ENCODE measurements at regions not wholly inside any gene's neighbourhood (a gene's known extent, or its start where the extent isn't known, plus 50 kb on each side); places are given as distances from the start of the nearest gene placed in this dataset.

- Histone ChIP-seq H3K9ac (ENCODE audit: low read length) (no peak overlapping the region), H3F3A (ENCODE audit: low read length, unreplicated experiment) (no peaks in the 10 kb centered on the region), H3K9me2 (replicated peaks; ENCODE audit: low read length) (no peaks in the 10 kb centered on the region), H3K79me2 (ENCODE audit: low read length) (no peaks in the 10 kb centered on the region), H3K27me3 (ENCODE audit: low read length) (no peaks in the 10 kb centered on the region), H2AFZ (ENCODE audit: low read length) (no peak overlapping the region), H3K4me3 (ENCODE audit: low read length) (no peak overlapping the region), H3K4me1 (ENCODE audit: insufficient read depth, low read length) (no peaks in the 10 kb centered on the region), H3K36me3 (ENCODE audit: low read depth, low read length) (no peaks in the 10 kb centered on the region), H3K4me2 (ENCODE audit: low read length) (no peak overlapping the region), H4K20me1 (ENCODE audit: low read length) (no peaks in the 10 kb centered on the region), H3K27ac (ENCODE audit: low read length) (no peak overlapping the region), H3K9me3 (ENCODE audit: low read length) (no peaks in the 10 kb centered on the region)
- ChIA-PET CTCF (no interaction called here), POLR2A (ENCODE audit: unreplicated experiment) (no interaction called here)
- no peak for TF ChIP-seq EZH2phosphoT487 (IDR thresholded peaks at IDR 0.05; ENCODE audit: borderline replicate concordance, low read length)
- no peak for TF ChIP-seq CTCF (conservative IDR thresholded peaks at IDR 0.05; ENCODE audit: low read depth, low read length)
- TF ChIP-seq EZH2 (IDR thresholded peaks at IDR 0.05; ENCODE audit: low read length, unreplicated experiment) = no peak
- intact Hi-C loops (cut with micrococcal nuclease) = no loop called here
- no TSS peak for BruUV-seq (replicated peaks)
- DNase-seq (no peak), ATAC-seq (no peak)
Observed at GRCh38 chr18:46311491-46311890, 207.3 kb downstream of the HAUS1 start.

- H3K4me1 ChIP-seq (ENCODE audit: insufficient read depth, low read length) = no peaks in the 10 kb centered on the region
- CTCF ChIA-PET = no interaction called here
- no peaks in the 10 kb centered on the region for H3K27me3 ChIP-seq (ENCODE audit: low read length)
- H2AFZ ChIP-seq (ENCODE audit: low read length) = no peak overlapping the region
- ATAC-seq (no peak), DNase-seq (no peak)
- no peaks in the 10 kb centered on the region for H4K20me1 ChIP-seq (ENCODE audit: low read length)
- no peaks in the 10 kb centered on the region for H3K9me2 ChIP-seq (replicated peaks; ENCODE audit: low read length)
- POLR2A ChIA-PET (ENCODE audit: unreplicated experiment) = no interaction called here
- no peaks in the 10 kb centered on the region for H3K9me3 ChIP-seq (ENCODE audit: low read length)
- no peak overlapping the region for H3K27ac ChIP-seq (ENCODE audit: low read length)
- no peaks in the 10 kb centered on the region for H3F3A ChIP-seq (ENCODE audit: low read length, unreplicated experiment)
- no TSS peak for BruUV-seq (replicated peaks)
- no peak overlapping the region for H3K4me2 ChIP-seq (ENCODE audit: low read length)
- H3K79me2 ChIP-seq (ENCODE audit: low read length) = no peaks in the 10 kb centered on the region
- no peak overlapping the region for H3K9ac ChIP-seq (ENCODE audit: low read length)
- H3K36me3 ChIP-seq (ENCODE audit: low read depth, low read length) = no peaks in the 10 kb centered on the region
- no peak overlapping the region for H3K4me3 ChIP-seq (ENCODE audit: low read length)
- TF ChIP-seq EZH2phosphoT487 (IDR thresholded peaks at IDR 0.05; ENCODE audit: borderline replicate concordance, low read length) (no peak), CTCF (conservative IDR thresholded peaks at IDR 0.05; ENCODE audit: low read depth, low read length) (no peak), EZH2 (IDR thresholded peaks at IDR 0.05; ENCODE audit: low read length, unreplicated experiment) (no peak)
- intact Hi-C loops (cut with micrococcal nuclease) = no loop called here
Observed at GRCh38 chr18:46312221-46312620, 208.0 kb downstream of the HAUS1 start.

- H3K27me3 ChIP-seq (ENCODE audit: low read length) = no peaks in the 10 kb centered on the region
- no peak overlapping the region for H2AFZ ChIP-seq (ENCODE audit: low read length)
- H3K4me1 ChIP-seq (ENCODE audit: insufficient read depth, low read length) = no peaks in the 10 kb centered on the region
- H3K9me2 ChIP-seq (replicated peaks; ENCODE audit: low read length) = no peaks in the 10 kb centered on the region
- no peaks in the 10 kb centered on the region for H4K20me1 ChIP-seq (ENCODE audit: low read length)
- H3K27ac ChIP-seq (ENCODE audit: low read length) = no peak overlapping the region
- ATAC-seq = no peak
- H3K4me2 ChIP-seq (ENCODE audit: low read length) = no peak overlapping the region
- BruUV-seq (replicated peaks) = no TSS peak
- H3K36me3 ChIP-seq (ENCODE audit: low read depth, low read length) = no peaks in the 10 kb centered on the region
- no peaks in the 10 kb centered on the region for H3F3A ChIP-seq (ENCODE audit: low read length, unreplicated experiment)
- no peak overlapping the region for H3K4me3 ChIP-seq (ENCODE audit: low read length)
- ChIA-PET POLR2A (ENCODE audit: unreplicated experiment) (no interaction called here), CTCF (no interaction called here)
- no peak for DNase-seq
- TF ChIP-seq CTCF (conservative IDR thresholded peaks at IDR 0.05; ENCODE audit: low read depth, low read length) (no peak), EZH2 (IDR thresholded peaks at IDR 0.05; ENCODE audit: low read length, unreplicated experiment) (no peak), EZH2phosphoT487 (IDR thresholded peaks at IDR 0.05; ENCODE audit: borderline replicate concordance, low read length) (no peak)
- intact Hi-C loops (cut with micrococcal nuclease) = no loop called here
- H3K9ac ChIP-seq (ENCODE audit: low read length) = no peak overlapping the region
- H3K79me2 ChIP-seq (ENCODE audit: low read length) = no peaks in the 10 kb centered on the region
- H3K9me3 ChIP-seq (ENCODE audit: low read length) = no peaks in the 10 kb centered on the region
Observed at GRCh38 chr18:46313521-46313920, 209.3 kb downstream of the HAUS1 start.
